WERI-Rb-1 (cell line): ENCODE measurements at regions not wholly inside any gene's neighbourhood (a gene's known extent, or its start where the extent isn't known, plus 50 kb on each side); places are given as distances from the start of the nearest gene placed in this dataset.

Experiments used
- DNase-seq: peaks from one replicate; pipeline ENCODE4 v3.0.0-alpha.2; 2020
- H3K27ac ChIP-seq: fragments of 250-450 bp; sonication (Bioruptor Pico); 2 replicates; pipeline ENCODE4 v1.5.1; 2020; ENCODE audit warnings: mild to moderate bottlenecking, moderate library complexity
- H3K27me3 ChIP-seq: fragments of 250-450 bp; sonication (Bioruptor Pico); 2 replicates; pipeline ENCODE4 v1.5.1; 2021; ENCODE audit warnings: mild to moderate bottlenecking, low read depth, moderate library complexity; ENCODE audit not compliant: insufficient read depth, severe bottlenecking
- H3K36me3 ChIP-seq: fragments of 250-450 bp; sonication (Bioruptor Pico); 2 replicates; pipeline ENCODE4 v1.5.1; 2020; ENCODE audit warnings: mild to moderate bottlenecking, moderate library complexity
- H3K4me3 ChIP-seq: 2 replicates; pipeline ENCODE4 v1.5.1; 2011; ENCODE audit warnings: low read depth, mild to moderate bottlenecking, control low read depth, low read length
- H3K9me3 ChIP-seq: fragments of 250-450 bp; sonication (Bioruptor Pico); 2 replicates; pipeline ENCODE4 v1.5.1; 2021; ENCODE audit warnings: mild to moderate bottlenecking, moderate library complexity; ENCODE audit not compliant: severe bottlenecking
- TF ChIP-seq, protein P1 (sequence below): IDR thresholded peaks from 2 replicates; pipeline ENCODE4 v1.5.1; 2011; ENCODE audit warnings: low read depth, mild to moderate bottlenecking, control low read depth, inconsistent platforms, low read length

- Histone ChIP-seq H3K9me3 (no peaks in the 10 kb centered on the region), H3K27ac (no peak overlapping the region), H3K4me3 (no peak overlapping the region), H3K27me3 (no peaks in the 10 kb centered on the region), H3K36me3 (no peaks in the 10 kb centered on the region)
- DNase-seq = no peak
- TF ChIP-seq, protein P1, sequence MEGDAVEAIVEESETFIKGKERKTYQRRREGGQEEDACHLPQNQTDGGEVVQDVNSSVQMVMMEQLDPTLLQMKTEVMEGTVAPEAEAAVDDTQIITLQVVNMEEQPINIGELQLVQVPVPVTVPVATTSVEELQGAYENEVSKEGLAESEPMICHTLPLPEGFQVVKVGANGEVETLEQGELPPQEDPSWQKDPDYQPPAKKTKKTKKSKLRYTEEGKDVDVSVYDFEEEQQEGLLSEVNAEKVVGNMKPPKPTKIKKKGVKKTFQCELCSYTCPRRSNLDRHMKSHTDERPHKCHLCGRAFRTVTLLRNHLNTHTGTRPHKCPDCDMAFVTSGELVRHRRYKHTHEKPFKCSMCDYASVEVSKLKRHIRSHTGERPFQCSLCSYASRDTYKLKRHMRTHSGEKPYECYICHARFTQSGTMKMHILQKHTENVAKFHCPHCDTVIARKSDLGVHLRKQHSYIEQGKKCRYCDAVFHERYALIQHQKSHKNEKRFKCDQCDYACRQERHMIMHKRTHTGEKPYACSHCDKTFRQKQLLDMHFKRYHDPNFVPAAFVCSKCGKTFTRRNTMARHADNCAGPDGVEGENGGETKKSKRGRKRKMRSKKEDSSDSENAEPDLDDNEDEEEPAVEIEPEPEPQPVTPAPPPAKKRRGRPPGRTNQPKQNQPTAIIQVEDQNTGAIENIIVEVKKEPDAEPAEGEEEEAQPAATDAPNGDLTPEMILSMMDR = no peak
Measured at GRCh38 chr4:29307755-29308154, 1412.4 kb upstream of the PCDH7 start.

DNA sequence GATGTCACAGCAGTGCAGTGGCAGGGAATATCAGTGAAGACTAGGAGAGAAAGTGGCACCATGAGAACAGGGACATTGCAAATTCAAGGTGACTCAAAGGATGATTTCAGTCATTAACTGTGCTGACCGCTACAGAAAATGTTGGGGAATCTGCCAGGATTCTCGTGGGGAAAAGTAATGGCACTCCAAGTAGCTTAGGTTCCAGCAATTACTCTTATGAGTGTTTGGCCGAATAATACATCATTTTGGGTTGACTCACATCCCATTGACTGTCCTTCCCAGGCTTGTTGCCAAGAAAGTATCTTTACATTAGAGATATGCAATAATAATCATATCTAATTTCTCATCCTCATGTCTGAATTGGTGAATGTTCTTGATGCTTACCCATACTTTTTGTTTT lies 1411.1 kb upstream of the PCDH7 start:
- no peak overlapping the region for H3K27ac ChIP-seq
- no peaks in the 10 kb centered on the region for H3K36me3 ChIP-seq
- TF ChIP-seq, protein P1 = no peak
- no peak overlapping the region for H3K4me3 ChIP-seq
- no peaks in the 10 kb centered on the region for H3K9me3 ChIP-seq
- DNase-seq = no peak
- no peaks in the 10 kb centered on the region for H3K27me3 ChIP-seq

DNA sequence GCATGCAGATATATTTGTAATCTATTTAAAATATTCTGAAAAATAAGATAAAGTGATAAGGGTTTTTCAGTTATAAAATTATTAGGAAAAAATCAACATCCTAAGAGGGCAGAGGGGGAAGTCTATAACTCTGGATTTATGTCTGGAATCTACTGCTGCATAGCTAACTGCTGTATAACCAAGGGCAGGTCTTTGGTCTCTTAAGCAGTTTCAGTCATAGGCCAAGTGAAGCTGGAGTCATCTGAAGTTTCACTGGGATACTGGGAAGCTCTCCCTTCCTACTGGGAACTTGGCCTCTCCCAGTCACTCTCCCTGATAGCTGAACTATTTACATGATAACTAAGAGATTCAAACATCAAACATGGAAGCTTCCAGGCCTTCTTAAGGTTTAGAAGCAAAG lies 1409.9 kb upstream of the PCDH7 start:
- TF ChIP-seq, protein P1 = no peak
- DNase-seq = no peak
- Histone ChIP-seq H3K4me3 (no peak overlapping the region), H3K27me3 (no peaks in the 10 kb centered on the region), H3K9me3 (no peaks in the 10 kb centered on the region), H3K27ac (no peak overlapping the region), H3K36me3 (no peaks in the 10 kb centered on the region)

DNA sequence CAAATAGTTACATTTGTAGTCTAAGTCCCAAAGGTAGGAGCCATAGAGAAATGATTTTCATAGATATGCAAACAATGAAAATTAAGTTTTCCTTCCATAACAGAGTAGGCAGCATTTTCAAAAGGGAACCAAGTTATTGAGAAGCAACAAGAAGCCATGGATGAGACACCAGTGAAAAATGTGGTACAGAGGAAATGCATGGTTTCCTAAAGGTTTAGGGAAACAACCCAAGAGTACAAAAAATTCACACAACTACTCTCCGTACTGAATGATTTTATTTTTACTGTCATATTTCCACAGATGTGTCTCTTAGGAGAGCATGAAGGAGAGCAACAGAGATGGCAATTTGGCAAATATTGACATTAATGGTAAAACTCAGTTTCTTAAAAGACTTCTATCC lies 1408.9 kb upstream of the PCDH7 start:
- TF ChIP-seq, protein P1 = no peak
- Histone ChIP-seq H3K9me3 (no peaks in the 10 kb centered on the region), H3K36me3 (no peaks in the 10 kb centered on the region), H3K27me3 (no peaks in the 10 kb centered on the region), H3K4me3 (no peak overlapping the region), H3K27ac (no peak overlapping the region)
- DNase-seq = no peak

- Histone ChIP-seq H3K36me3 (no peaks in the 10 kb centered on the region), H3K4me3 (no peak overlapping the region), H3K9me3 (no peaks in the 10 kb centered on the region), H3K27me3 (no peaks in the 10 kb centered on the region), H3K27ac (no peak overlapping the region)
- TF ChIP-seq, protein P1 = no peak
- no peak for DNase-seq
Measured at GRCh38 chr4:29319663-29320340, 1400.4 kb upstream of the PCDH7 start.

GRCh38 chr4:29320947-29321620 lies 1399.1 kb upstream of the PCDH7 start:
- no peak for DNase-seq
- Histone ChIP-seq H3K4me3 (no peak overlapping the region), H3K9me3 (no peaks in the 10 kb centered on the region), H3K36me3 (no peaks in the 10 kb centered on the region), H3K27ac (no peak overlapping the region), H3K27me3 (no peaks in the 10 kb centered on the region)
- TF ChIP-seq, protein P1 = no peak
